ENCODE measurements at regions not wholly inside any gene's neighbourhood (a gene's known extent, or its start where the extent isn't known, plus 50 kb on each side); places are given as distances from the start of the nearest gene placed in this dataset.
"Not testable (repeated sequence)": the region's sequence is repeated elsewhere in the genome, so short reads cannot be mapped to it uniquely, and the experiment has no call there.

DNA sequence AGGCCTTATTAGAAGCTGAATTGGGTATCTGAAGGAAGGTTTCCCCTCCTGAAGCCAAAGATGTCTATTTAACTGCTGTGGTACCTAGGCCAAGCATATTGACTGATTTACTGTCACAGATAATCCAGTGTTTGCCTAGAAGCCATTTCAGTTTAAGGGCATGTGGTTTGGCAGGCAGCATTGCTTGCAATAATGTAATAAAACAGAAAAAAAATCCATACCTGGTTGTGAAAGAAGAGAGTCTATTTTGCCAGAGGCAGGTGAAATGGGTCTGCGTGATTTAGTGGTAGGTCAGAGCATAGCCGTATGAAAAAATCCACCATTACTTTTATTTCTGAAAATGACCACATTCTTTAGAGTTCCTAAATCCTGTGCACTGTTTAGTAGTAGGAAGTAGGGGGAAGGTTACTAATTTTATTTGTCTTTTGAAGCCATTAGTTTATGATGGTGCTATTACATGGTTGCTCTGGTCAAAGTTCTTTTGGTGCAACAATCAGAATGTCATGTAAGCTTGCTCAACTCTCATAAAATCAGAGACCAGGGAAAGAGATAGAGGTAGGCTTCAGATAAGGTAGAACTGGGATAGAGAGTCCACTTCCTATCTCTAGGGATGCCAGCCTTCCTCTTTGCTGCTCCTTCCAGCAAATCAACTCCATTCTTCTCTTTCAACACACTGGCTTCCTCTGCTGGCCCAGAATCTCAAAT, 343.4 kb downstream of the GPD2 start:
- Histone ChIP-seq H3K4me1 (ENCODE audit: control insufficient read depth, insufficient read depth, low read length) (no peaks in the 10 kb centered on the region), H2AFZ (ENCODE audit: control insufficient read depth, low read depth, low read length) (no peak overlapping the region), H3K36me3 (ENCODE audit: control insufficient read depth in 2 of 2, insufficient read depth in 2 of 2, low read length in 1 of 2) (no peaks in the 10 kb centered on the region), H3K4me2 (ENCODE audit: control insufficient read depth, insufficient read depth) (no peak overlapping the region), H3K9me3 (replicated peaks; ENCODE audit: control insufficient read depth, insufficient read depth, low read length) (no peaks in the 10 kb centered on the region), H3K4me3 (no peak overlapping the region), H3K27me3 (replicated peaks in 1 of 2; ENCODE audit: control insufficient read depth in 2 of 2, insufficient read depth in 2 of 2, low read length in 1 of 2) (no peaks in the 10 kb centered on the region; a peak in 1 of 4 replicates), H3K79me2 (ENCODE audit: control insufficient read depth, insufficient read depth, low read length) (no peaks in the 10 kb centered on the region), H4K20me1 (ENCODE audit: control insufficient read depth, insufficient read depth) (no peaks in the 10 kb centered on the region), H3K9ac (ENCODE audit: control insufficient read depth, insufficient read depth, low read length) (no peak overlapping the region), H3K27ac (ENCODE audit: control insufficient read depth, insufficient read depth) (no peak overlapping the region)
- intact Hi-C loops (cut with micrococcal nuclease; ENCODE audit: unreplicated experiment) (no loop called here), in situ Hi-C loops (cut with MboI) (no loop called here)
- DNase-seq (ENCODE audit: low read depth, low spot score) = no peak
- no peak for ATAC-seq
- TF ChIP-seq ZZZ3 (IDR thresholded peaks at IDR 0.05; ENCODE audit: control insufficient read depth, insufficient read length, low read depth) = no peak
- TF ChIP-seq, protein P1, sequence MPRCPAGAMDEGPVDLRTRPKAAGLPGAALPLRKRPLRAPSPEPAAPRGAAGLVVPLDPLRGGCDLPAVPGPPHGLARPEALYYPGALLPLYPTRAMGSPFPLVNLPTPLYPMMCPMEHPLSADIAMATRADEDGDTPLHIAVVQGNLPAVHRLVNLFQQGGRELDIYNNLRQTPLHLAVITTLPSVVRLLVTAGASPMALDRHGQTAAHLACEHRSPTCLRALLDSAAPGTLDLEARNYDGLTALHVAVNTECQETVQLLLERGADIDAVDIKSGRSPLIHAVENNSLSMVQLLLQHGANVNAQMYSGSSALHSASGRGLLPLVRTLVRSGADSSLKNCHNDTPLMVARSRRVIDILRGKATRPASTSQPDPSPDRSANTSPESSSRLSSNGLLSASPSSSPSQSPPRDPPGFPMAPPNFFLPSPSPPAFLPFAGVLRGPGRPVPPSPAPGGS (IDR thresholded peaks at IDR 0.05; ENCODE audit: borderline replicate concordance, insufficient read depth, low read depth, low read length, poor library complexity, severe bottlenecking) = no peak
- TF ChIP-seq, protein P2, sequence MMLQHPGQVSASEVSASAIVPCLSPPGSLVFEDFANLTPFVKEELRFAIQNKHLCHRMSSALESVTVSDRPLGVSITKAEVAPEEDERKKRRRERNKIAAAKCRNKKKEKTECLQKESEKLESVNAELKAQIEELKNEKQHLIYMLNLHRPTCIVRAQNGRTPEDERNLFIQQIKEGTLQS (IDR thresholded peaks at IDR 0.05; ENCODE audit: borderline replicate concordance, extremely low read depth, low read depth, low read length) = no peak
- TF ChIP-seq RFX5 (IDR thresholded peaks at IDR 0.05; ENCODE audit: low read depth, low read length) = no peak
- no peak for TF ChIP-seq TAF1 (IDR thresholded peaks at IDR 0.05; ENCODE audit: borderline replicate concordance, low read depth, low read length)
- TF ChIP-seq KAT2A (conservative IDR thresholded peaks at IDR 0.05; ENCODE audit: control insufficient read depth, low read depth, low read length) = no peak
- no peak for TF ChIP-seq EP300 (IDR thresholded peaks at IDR 0.05; ENCODE audit: borderline replicate concordance in 1 of 2, control insufficient read depth in 1 of 2, low read depth in 2 of 2, low read length in 2 of 2)
- TF ChIP-seq HSF1 (IDR thresholded peaks at IDR 0.05; ENCODE audit: low read depth, low read length) = no peak
- no peak for TF ChIP-seq STAT3 (IDR thresholded peaks at IDR 0.05; ENCODE audit: low read depth, low read length)
- no peak for TF ChIP-seq SIN3A (IDR thresholded peaks at IDR 0.05; ENCODE audit: low read depth, low read length)
- SMC1A ChIA-PET (ENCODE audit: uncharacterized antibody, unreplicated experiment) = no interaction called here
- 71% methylated on average over 2 of the region's 2 CpGs for WGBS (ENCODE audit: insufficient coverage, insufficient replicate concordance, low lambda C conversion rate, missing lambda C conversion rate)
- POLR2A ChIA-PET = no interaction called here
- no peak for FAIRE-seq
- RAD21 ChIA-PET (ENCODE audit: unreplicated experiment) = no interaction called here
- BruUV-seq (replicated peaks) = no TSS peak
- CTCF ChIA-PET = no interaction called here

- FAIRE-seq; H3K4me2 ChIP-seq (ENCODE audit: control insufficient read depth, insufficient read depth); RAD21 ChIA-PET (ENCODE audit: unreplicated experiment); BruUV-seq (replicated peaks); ATAC-seq; H3K27me3 ChIP-seq (replicated peaks in 1 of 2; ENCODE audit: control insufficient read depth in 2 of 2, insufficient read depth in 2 of 2, low read length in 1 of 2); H3K9me3 ChIP-seq (replicated peaks; ENCODE audit: control insufficient read depth, insufficient read depth, low read length); H3K27ac ChIP-seq (ENCODE audit: control insufficient read depth, insufficient read depth); H3K9ac ChIP-seq (ENCODE audit: control insufficient read depth, insufficient read depth, low read length); SMC1A ChIA-PET (ENCODE audit: uncharacterized antibody, unreplicated experiment); in situ Hi-C loops (cut with MboI); intact Hi-C loops (cut with micrococcal nuclease; ENCODE audit: unreplicated experiment); H4K20me1 ChIP-seq (ENCODE audit: control insufficient read depth, insufficient read depth); H3K79me2 ChIP-seq (ENCODE audit: control insufficient read depth, insufficient read depth, low read length); CTCF ChIA-PET; DNase-seq (ENCODE audit: low read depth, low spot score); H3K4me3 ChIP-seq; H3K36me3 ChIP-seq (ENCODE audit: control insufficient read depth in 2 of 2, insufficient read depth in 2 of 2, low read length in 1 of 2); H3K4me1 ChIP-seq (ENCODE audit: control insufficient read depth, insufficient read depth, low read length); H2AFZ ChIP-seq (ENCODE audit: control insufficient read depth, low read depth, low read length); POLR2A ChIA-PET: not testable (repeated sequence)
- WGBS (ENCODE audit: insufficient coverage, insufficient replicate concordance, low lambda C conversion rate, missing lambda C conversion rate) = 21% methylated on average over 2 of the region's 2 CpGs
Observed at GRCh38 chr2:156781677-156782076, 345.5 kb downstream of the GPD2 start.
